ENCODE measurements at regions not wholly inside any gene's neighbourhood (a gene's known extent, or its start where the extent isn't known, plus 50 kb on each side); places are given as distances from the start of the nearest gene placed in this dataset.

GRCh38 chr2:5562426-5562825 lies 129.8 kb upstream of the SOX11 start:
- ChIA-PET POLR2A (no interaction called here), CTCF (no interaction called here)
- Histone ChIP-seq H3K27me3 (ENCODE audit: control insufficient read depth, insufficient read depth, low read length) (no peaks in the 10 kb centered on the region), H3K4me3 (ENCODE audit: low read depth, low read length) (no peak overlapping the region), H3K36me3 (ENCODE audit: control insufficient read depth, insufficient read depth, low read length) (no peaks in the 10 kb centered on the region)
- DNase-seq (ENCODE audit: low read depth): no peak
- TF ChIP-seq CTCF (IDR thresholded peaks at IDR 0.05; ENCODE audit: insufficient read depth, low read depth, low read length): no peak

DNA sequence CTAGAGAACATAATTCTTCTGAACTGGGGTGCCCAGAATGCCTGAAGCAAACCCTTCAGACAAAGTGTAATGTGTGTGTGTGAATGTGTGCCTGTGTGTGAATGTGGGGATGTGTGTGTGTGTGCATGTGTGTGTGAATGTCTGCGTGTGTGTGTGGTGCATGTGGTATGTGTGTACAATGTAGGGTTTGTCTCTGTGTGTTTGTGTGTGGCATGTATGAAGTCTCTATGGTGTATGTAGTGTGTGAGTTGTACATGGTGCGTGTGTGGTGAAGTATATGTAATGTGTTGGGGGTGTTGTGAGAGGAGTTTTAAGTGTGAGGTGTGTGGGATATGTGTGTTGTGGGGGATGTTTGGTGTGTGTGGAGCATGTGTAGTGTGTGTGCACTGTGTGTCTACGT lies 129.3 kb upstream of the SOX11 start:
- no peak for DNase-seq (ENCODE audit: low read depth)
- ChIA-PET POLR2A (no interaction called here), CTCF (no interaction called here)
- H3K4me3 ChIP-seq (ENCODE audit: low read depth, low read length): no peak overlapping the region
- no peaks in the 10 kb centered on the region for H3K27me3 ChIP-seq (ENCODE audit: control insufficient read depth, insufficient read depth, low read length)
- H3K36me3 ChIP-seq (ENCODE audit: control insufficient read depth, insufficient read depth, low read length): no peaks in the 10 kb centered on the region
- TF ChIP-seq CTCF (IDR thresholded peaks at IDR 0.05; ENCODE audit: insufficient read depth, low read depth, low read length): no peak

DNA sequence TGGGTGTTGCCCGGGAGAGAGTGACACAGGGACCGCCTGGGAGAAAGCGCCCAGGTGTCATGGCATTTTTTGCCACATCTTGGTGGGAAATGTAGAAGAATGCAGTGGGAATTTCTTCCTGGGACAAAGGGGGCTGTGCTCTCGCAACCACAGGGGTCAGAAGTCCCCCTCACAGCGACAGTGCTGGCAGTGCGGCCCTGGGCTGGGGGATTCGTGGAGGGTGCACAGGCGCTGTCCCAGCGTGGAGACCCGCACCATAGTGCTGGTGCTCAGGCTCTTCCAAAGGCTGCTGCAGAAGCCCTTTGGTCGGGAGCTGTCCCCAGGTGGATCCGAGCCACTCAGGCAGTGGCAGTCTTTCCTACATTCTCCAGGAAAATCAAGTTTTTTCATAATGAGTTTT lies 128.8 kb upstream of the SOX11 start:
- no peak for TF ChIP-seq CTCF (IDR thresholded peaks at IDR 0.05; ENCODE audit: insufficient read depth, low read depth, low read length)
- CTCF ChIA-PET: no interaction called here

GRCh38 chr2:5569256-5569655 lies 122.9 kb upstream of the SOX11 start:
- POLR2A ChIA-PET: no interaction called here

More for the DNA sequence above, 128.8 kb upstream of the SOX11 start:
- POLR2A ChIA-PET: no interaction called here
- H3K36me3 ChIP-seq (ENCODE audit: control insufficient read depth, insufficient read depth, low read length): no peaks in the 10 kb centered on the region
- H3K27me3 ChIP-seq (ENCODE audit: control insufficient read depth, insufficient read depth, low read length): no peaks in the 10 kb centered on the region
- DNase-seq (ENCODE audit: low read depth): no peak
- no peak overlapping the region for H3K4me3 ChIP-seq (ENCODE audit: low read depth, low read length)

GRCh38 chr2:5576015-5576414 lies 116.2 kb upstream of the SOX11 start:
- TF ChIP-seq CTCF (IDR thresholded peaks at IDR 0.05; ENCODE audit: insufficient read depth, low read depth, low read length): no peak
- no peak for DNase-seq (ENCODE audit: low read depth)
- Histone ChIP-seq H3K27me3 (ENCODE audit: control insufficient read depth, insufficient read depth, low read length) (no peaks in the 10 kb centered on the region), H3K36me3 (ENCODE audit: control insufficient read depth, insufficient read depth, low read length) (no peaks in the 10 kb centered on the region), H3K4me3 (ENCODE audit: low read depth, low read length) (no peak overlapping the region)
- ChIA-PET POLR2A (no interaction called here), CTCF (no interaction called here)

More at GRCh38 chr2:5569256-5569655, 122.9 kb upstream of the SOX11 start:
- no peak for TF ChIP-seq CTCF (IDR thresholded peaks at IDR 0.05; ENCODE audit: insufficient read depth, low read depth, low read length)
- Histone ChIP-seq H3K36me3 (ENCODE audit: control insufficient read depth, insufficient read depth, low read length) (no peaks in the 10 kb centered on the region), H3K27me3 (ENCODE audit: control insufficient read depth, insufficient read depth, low read length) (no peaks in the 10 kb centered on the region), H3K4me3 (ENCODE audit: low read depth, low read length) (no peak overlapping the region)
- no peak for DNase-seq (ENCODE audit: low read depth)
- CTCF ChIA-PET: no interaction called here

Measured in BJ (cell line).